Naive B cell (primary cell): ENCODE measurements at regions not wholly inside any gene's neighbourhood (a gene's known extent, or its start where the extent isn't known, plus 50 kb on each side); places are given as distances from the start of the nearest gene placed in this dataset.
A peak's percentile ranks its signal among the peaks of the same experiment; 100 is the strongest.
"Not testable (repeated sequence)": the region's sequence is repeated elsewhere in the genome, so short reads cannot be mapped to it uniquely, and the experiment has no call there.

Source experiments
- ATAC-seq, 2 donors: fragments of 150-1000 bp; cut with Tn5 transposase; 2 replicates each; pipeline ENCODE4 v1.10.0; 2021; ENCODE audit warnings: low read depth in 2 of 2, mild to moderate bottlenecking in 2 of 2, moderate library complexity in 2 of 2
- DNase-seq: peaks from one replicate; pipeline ENCODE4 v3.0.0; 2022
- H3K27ac Mint-ChIP-seq, 6 donors: one replicate each; pipeline ENCODE4 v1.8.0; 2020 to 2022; ENCODE audit warnings: mild to moderate bottlenecking in 6 of 6, mixed read lengths in 6 of 6, moderate library complexity in 5 of 6, inconsistent platforms in 2 of 6
- H3K27me3 Mint-ChIP-seq, 3 donors: one replicate each; pipeline ENCODE4 v1.8.0; 2021 to 2022; ENCODE audit warnings: mixed read lengths in 3 of 3, mild to moderate bottlenecking in 1 of 3
- H3K36me3 Mint-ChIP-seq, 2 donors: one replicate each; pipeline ENCODE4 v1.8.0; 2020 to 2022; ENCODE audit warnings: mixed read lengths in 2 of 2, inconsistent platforms in 1 of 2, mild to moderate bottlenecking in 1 of 2
- H3K4me1 Mint-ChIP-seq, 3 donors: one replicate each; pipeline ENCODE4 v1.8.0; 2020 to 2022; ENCODE audit warnings: mixed read lengths in 3 of 3, inconsistent platforms in 1 of 3, mild to moderate bottlenecking in 1 of 3, moderate library complexity in 1 of 3
- H3K4me3 Mint-ChIP-seq, 8 donors: one replicate each; pipeline ENCODE4 v1.8.0; 2020 to 2022; ENCODE audit warnings: mild to moderate bottlenecking in 8 of 8, mixed read lengths in 8 of 8, moderate library complexity in 8 of 8, inconsistent platforms in 2 of 8
- H3K9me3 Mint-ChIP-seq, 7 donors: one replicate each; pipeline ENCODE4 v1.8.0; 2020 to 2022; ENCODE audit warnings: mixed read lengths in 7 of 7, mild to moderate bottlenecking in 5 of 7, inconsistent platforms in 2 of 7, moderate library complexity in 1 of 7

DNA sequence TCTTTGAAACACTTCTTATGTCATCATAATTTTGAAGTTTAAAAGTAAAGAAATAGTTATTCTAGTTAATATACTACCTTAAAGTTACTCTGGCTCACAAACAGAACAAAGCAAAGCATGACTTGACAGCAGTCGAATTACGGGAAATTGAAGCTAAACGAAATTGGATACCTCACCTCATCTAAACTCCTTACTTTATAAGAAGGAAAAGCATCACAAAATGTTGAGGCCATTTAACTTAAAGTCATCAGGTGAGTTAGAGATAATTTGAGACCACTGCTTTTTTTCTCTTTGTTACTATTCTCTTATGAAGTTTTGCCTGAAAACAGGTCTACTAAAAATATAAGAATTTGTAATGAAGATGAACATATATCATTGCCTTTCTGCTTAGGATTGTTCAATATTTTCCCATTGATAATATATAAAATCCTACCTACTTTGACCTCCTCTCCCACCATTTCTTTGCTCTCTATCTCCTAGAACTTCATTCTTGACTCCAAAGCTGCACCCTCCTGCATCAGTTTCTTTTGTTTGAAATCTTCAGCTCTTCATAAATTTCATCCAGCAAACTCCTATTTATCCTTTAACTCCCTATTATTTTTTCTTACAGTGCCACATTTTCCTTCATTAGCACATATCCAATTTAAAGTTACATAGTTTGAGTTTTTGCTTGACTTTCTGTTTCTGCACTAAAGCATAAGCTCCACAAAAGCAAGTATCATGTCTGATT is 510.7 kb upstream of the ZNF337 start:
- Mint-ChIP-seq H3K27ac (no peak overlapping the region), H3K36me3 (no peaks in the 10 kb centered on the region), H3K4me1 (peaks cover 0 to 5% (median 0%) of the 10 kb centered on the region in 3 donors), H3K4me3 (peak overlapping the region in 3 of 8 donors; percentile 7 to 12 (median 10)), H3K9me3 (peaks cover 0 to 24% (median 15%) of the 10 kb centered on the region in 7 donors), H3K27me3 (peaks cover 25 to 29% (median 28%) of the 10 kb centered on the region in 3 donors)
- ATAC-seq (no peak), DNase-seq (no peak)

DNA sequence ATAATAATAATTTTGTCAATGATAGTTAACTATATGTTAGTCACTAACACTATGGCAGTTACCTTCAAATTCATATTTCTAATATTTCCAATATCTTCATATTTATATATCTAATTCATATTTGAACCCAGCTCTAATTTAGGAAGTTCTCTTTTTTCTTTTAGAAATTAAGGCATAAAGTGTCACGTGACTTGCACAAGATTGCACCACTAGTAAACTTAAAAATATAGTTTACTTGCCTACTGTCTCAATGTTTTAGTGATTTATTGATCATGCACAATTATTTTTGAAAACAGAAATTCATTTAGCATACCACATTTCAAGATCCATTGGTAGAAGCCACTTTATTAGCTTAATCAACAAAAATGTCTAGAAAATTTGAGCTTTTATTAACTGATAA is 508.7 kb upstream of the ZNF337 start:
- DNase-seq (no peak), ATAC-seq (no peak)
- Mint-ChIP-seq H3K4me3 (no peak overlapping the region), H3K27me3 (peaks cover 19 to 27% (median 24%) of the 10 kb centered on the region in 3 donors), H3K4me1 (peaks cover 0 to 5% (median 0%) of the 10 kb centered on the region in 3 donors), H3K36me3 (no peaks in the 10 kb centered on the region), H3K9me3 (peaks cover 0 to 39% (median 23%) of the 10 kb centered on the region in 7 donors), H3K27ac (no peak overlapping the region)

DNA sequence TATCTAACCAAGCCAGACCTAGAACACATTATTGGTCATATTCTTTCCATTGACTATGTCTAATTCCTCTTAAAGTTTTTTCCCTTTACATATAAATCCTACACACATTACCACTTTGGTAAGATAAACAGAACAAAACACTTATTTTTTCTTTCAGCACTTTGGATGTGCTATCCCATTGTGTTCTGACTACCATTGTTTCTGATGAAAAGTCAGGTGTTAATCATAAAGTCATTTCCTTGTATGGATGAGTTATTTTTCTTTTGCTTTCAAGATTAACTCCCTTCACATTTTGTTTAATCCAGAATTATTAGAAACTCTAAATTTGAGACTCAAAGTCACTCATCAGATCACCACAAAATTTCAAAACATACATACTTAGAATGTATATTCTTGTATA is 504.4 kb upstream of the ZNF337 start:
- H3K4me1 Mint-ChIP-seq, H3K27me3 Mint-ChIP-seq, ATAC-seq, DNase-seq, H3K36me3 Mint-ChIP-seq, H3K4me3 Mint-ChIP-seq, H3K27ac Mint-ChIP-seq: not testable (repeated sequence)
- peaks cover 0 to 32% (median 24%) of the 10 kb centered on the region in 7 donors for H3K9me3 Mint-ChIP-seq

DNA sequence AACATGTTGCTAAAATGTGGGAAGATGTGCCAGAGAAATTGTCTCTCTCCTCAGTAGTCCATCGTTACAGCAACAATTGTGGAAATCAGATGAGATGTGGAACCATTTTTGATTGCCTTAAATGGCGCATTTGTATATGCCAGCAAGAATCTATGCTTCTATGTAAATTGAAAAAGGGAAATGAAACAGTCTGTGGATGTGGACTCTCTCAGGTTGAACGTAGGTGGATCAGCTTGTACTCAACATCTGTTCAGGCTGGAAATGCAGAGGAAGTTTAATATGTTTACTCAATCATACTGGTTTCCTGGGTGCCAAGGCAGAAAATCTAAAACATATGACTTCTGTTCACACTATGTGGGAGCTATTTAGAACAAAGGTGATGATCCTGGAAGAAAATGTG is 490.7 kb upstream of the ZNF337 start:
- H3K27ac Mint-ChIP-seq, H3K9me3 Mint-ChIP-seq, DNase-seq, H3K4me1 Mint-ChIP-seq, H3K36me3 Mint-ChIP-seq, H3K27me3 Mint-ChIP-seq: not testable (repeated sequence)
- H3K4me3 Mint-ChIP-seq: peak overlapping the region in 1 of 8 donors; percentile 13
- peak in 1 of 2 donors; percentile 47 for ATAC-seq

DNA sequence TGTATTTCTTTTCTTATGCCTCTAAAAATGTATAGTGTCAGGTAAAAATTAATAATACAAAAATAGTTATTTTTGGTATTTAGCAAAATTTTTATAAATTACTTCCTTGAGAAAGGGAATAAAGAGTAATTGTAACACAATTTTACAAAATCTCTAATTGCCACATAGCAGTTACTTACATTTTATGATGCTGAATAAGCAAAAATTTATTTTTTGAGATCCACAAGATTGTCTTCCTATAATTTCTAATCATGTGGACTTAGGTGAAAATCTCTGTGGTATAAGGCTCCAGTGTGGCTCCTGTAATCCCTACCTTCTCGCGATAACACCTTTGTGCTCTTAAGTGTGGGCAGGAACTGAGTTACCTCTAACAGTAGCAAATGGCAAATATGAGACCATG is 487.1 kb upstream of the ZNF337 start:
- not testable (repeated sequence) for H3K27me3 Mint-ChIP-seq, ATAC-seq, H3K36me3 Mint-ChIP-seq

DNA sequence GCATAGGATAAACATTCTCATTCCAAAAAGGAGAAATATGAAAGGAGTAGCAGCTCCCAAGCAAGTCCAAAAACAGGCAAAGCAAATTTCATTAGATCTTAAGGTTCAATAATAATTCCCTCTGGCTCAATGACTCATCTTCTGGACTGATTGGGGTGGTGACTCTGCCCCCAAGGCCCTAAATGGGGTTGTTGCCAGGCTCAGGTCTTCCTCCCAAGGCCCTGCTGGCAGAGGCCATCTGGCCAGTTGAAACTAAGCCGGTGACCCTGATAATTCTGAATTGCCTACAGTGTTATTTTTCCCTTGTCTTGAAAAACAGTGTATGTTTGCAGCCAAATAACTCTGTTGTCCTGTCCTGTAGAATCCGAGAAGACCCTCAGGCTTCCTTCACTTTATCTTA is 484.7 kb upstream of the ZNF337 start:
- H3K27ac Mint-ChIP-seq, ATAC-seq, DNase-seq, H3K36me3 Mint-ChIP-seq, H3K9me3 Mint-ChIP-seq, H3K4me3 Mint-ChIP-seq, H3K27me3 Mint-ChIP-seq, H3K4me1 Mint-ChIP-seq: not testable (repeated sequence)

More for the DNA sequence above, 487.1 kb upstream of the ZNF337 start:
- H3K4me3 Mint-ChIP-seq, H3K4me1 Mint-ChIP-seq, H3K9me3 Mint-ChIP-seq, H3K27ac Mint-ChIP-seq, DNase-seq: not testable (repeated sequence)

DNA sequence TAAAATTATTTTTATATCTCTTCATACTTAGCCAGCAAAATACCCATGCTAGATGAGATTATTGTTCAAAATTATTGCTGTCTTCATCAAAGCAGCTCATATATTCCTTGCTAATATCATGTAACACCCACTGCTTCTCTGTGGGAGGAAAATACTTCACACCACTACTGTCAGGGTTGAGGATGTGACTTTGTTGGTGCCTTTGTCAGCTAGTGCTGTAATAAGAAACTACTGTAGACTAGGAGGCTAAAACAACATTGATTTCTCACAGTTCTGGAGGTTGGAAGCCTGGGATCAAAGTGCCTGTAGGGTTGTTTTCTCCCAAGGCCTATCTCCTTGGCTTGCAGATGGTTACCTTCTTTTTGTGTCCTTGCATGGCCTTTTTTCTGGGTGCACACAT is 475.2 kb upstream of the ZNF337 start:
- H3K4me3 Mint-ChIP-seq, H3K4me1 Mint-ChIP-seq: not testable (repeated sequence)

DNA sequence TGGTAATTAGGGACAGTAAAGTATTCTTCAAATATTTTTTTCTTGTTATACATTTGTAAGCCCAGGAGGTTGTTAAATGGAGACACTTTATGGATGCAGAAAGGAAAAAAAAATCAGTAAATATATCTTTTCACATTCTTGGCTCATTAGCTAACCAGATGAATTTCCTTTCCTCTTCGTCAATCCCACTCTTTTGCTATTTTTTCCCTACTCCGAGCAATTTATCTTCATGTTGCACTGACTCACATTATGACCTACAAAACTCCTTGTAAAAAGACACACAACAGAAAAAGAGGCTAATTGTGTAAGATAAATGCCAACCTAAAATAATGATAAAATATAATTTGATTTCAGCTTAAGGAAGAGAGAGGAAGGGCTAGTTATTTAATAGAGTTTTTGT is 472.9 kb upstream of the ZNF337 start:
- Mint-ChIP-seq H3K36me3 (no peaks in the 10 kb centered on the region), H3K4me3 (no peak overlapping the region), H3K27ac (no peak overlapping the region), H3K4me1 (no peaks in the 10 kb centered on the region), H3K27me3 (no peaks in the 10 kb centered on the region), H3K9me3 (peaks cover 0 to 1% (median 0%) of the 10 kb centered on the region in 7 donors)
- ATAC-seq (no peak), DNase-seq (no peak)

More for the DNA sequence above, 475.2 kb upstream of the ZNF337 start:
- not testable (repeated sequence) for DNase-seq, H3K27me3 Mint-ChIP-seq, H3K36me3 Mint-ChIP-seq, H3K27ac Mint-ChIP-seq, ATAC-seq, H3K9me3 Mint-ChIP-seq

DNA sequence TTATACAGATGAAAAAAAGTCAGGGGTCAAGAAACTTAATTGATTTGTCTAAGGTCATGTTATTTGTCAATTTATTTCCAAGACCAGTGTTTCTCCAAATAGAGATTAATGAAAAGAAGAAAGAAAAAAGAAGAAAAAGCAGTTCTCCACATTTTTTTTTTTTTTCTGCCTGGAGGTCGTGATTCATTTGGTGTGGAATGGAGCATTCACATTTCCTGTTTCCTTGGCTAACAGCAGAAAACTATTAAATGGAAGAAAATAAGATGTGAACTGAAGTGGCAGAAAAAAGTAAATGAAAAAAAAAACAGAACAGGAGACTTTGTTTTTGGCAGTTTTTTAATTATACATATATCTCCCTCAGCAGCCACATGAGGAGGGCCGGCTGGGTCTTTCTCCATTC is 470.8 kb upstream of the ZNF337 start:
- Mint-ChIP-seq H3K27ac (no peak overlapping the region), H3K9me3 (peaks cover 0 to 2% (median 0%) of the 10 kb centered on the region in 7 donors), H3K4me3 (no peak overlapping the region), H3K36me3 (no peaks in the 10 kb centered on the region), H3K27me3 (peaks cover 0 to 5% (median 0%) of the 10 kb centered on the region in 3 donors), H3K4me1 (no peaks in the 10 kb centered on the region)
- ATAC-seq: no peak
- no peak for DNase-seq

DNA sequence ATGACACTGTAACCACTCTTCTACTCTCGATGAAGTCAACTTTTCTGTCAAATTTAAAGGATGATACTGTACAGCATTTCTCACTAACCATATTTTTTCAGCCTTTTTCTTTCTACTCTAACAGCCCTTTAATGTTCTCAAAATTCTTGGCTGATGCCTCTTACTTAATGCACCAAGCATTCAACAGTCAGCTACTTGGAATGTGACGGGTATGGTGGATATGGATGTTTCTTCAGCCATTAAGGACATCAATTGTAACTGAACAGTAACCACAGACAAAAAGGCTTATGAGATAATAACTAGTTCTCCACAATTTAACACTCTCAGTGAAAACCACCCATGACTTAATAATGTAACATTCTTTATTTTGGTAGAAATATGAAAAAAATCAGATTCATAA is 467.2 kb upstream of the ZNF337 start:
- H3K4me3 Mint-ChIP-seq: no peak overlapping the region
- H3K27ac Mint-ChIP-seq: no peak overlapping the region
- peaks cover 0 to 5% (median 0%) of the 10 kb centered on the region in 3 donors for H3K27me3 Mint-ChIP-seq
- no peaks in the 10 kb centered on the region for H3K36me3 Mint-ChIP-seq
- H3K9me3 Mint-ChIP-seq: peaks cover 0 to 2% (median 0%) of the 10 kb centered on the region in 7 donors
- no peak for ATAC-seq
- no peaks in the 10 kb centered on the region for H3K4me1 Mint-ChIP-seq
- DNase-seq: no peak

DNA sequence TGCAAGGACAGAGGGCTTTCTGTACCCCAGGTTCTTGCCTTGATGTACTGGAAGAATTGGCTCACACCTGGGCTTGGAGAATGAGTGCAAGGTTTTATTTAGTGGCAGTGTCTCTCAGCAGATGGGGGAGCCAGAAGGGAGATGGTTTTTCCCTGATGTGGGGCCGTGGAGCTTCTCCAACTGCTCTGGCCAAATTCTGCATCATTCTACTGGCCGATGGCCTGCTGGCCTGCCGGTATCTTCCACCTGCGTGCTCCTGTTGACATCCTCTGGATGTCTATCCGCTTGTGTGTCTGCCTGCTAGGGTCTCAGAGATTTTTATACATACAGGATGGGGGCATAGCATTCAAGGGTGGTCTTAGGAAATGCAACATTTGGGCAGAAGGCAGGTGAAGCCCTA is 466.5 kb upstream of the ZNF337 start:
- DNase-seq, H3K27ac Mint-ChIP-seq, H3K4me3 Mint-ChIP-seq, H3K4me1 Mint-ChIP-seq, ATAC-seq, H3K27me3 Mint-ChIP-seq, H3K9me3 Mint-ChIP-seq, H3K36me3 Mint-ChIP-seq: not testable (repeated sequence)

DNA sequence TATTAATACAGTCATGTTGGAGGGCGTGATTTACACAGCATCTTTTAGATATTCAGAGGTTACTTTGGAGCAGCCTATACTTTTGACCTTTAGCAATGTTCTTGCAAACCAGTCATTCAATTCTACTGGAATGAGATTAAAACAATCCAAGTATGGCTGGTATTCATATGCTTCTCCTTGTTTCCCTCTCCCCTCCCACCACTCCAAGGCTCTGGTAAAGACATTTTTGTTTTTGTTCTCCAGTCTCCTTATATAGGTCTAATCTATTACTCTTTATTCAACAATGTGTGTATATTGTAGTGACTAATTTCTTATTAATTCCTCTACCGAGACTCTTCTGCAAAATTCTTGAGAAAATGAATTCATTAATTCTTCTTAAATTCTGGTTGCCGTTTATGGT is 465.1 kb upstream of the ZNF337 start:
- not testable (repeated sequence) for H3K27ac Mint-ChIP-seq, H3K9me3 Mint-ChIP-seq, H3K4me1 Mint-ChIP-seq, H3K27me3 Mint-ChIP-seq, H3K4me3 Mint-ChIP-seq, DNase-seq, ATAC-seq, H3K36me3 Mint-ChIP-seq

DNA sequence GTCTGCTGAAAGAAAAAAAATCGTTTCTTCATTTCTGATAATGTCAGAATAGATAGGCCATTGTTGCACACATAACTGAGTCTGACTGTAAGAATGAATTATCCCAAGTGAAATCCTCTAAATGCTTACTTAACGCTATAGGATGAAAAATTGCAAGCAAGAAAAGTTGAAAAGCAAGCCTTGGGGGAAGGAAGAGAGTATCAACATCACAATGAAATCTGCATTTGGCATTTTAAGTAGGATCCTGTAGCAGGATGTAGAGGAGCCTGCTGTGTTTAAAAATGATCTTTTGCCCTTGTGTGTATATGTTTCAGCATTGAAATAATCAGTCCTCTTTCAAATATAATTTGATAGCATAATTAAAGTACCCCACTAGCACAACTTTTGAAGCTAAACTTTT is 464.3 kb upstream of the ZNF337 start:
- not testable (repeated sequence) for DNase-seq, H3K27me3 Mint-ChIP-seq, H3K4me1 Mint-ChIP-seq, H3K27ac Mint-ChIP-seq, H3K4me3 Mint-ChIP-seq, H3K9me3 Mint-ChIP-seq, H3K36me3 Mint-ChIP-seq, ATAC-seq

DNA sequence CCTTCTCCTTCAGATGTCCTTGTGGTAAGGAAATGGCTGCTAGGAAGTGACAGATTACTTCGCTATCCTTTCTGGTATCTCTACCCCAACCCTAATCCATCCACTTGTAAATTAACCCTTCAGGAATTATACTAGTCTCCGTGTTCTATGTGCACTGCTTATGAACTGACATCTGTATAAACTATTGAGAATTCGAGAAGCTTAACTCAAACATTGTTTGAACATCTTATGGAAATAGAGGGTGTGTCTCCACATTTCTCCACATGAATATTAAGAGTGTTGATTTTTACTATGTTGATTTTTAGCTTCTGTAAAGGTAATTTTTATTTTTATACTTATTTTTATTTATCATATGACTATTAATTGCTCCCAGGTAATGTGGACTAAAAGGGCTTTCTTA is 457.6 kb upstream of the ZNF337 start:
- DNase-seq (no peak), ATAC-seq (no peak)
- Mint-ChIP-seq H3K4me3 (no peak overlapping the region), H3K4me1 (no peaks in the 10 kb centered on the region), H3K9me3 (peaks cover 0 to 5% (median 0%) of the 10 kb centered on the region in 7 donors), H3K36me3 (peaks cover 3 to 7% of the 10 kb centered on the region in 2 donors), H3K27ac (no peak overlapping the region), H3K27me3 (peaks cover 0 to 3% (median 0%) of the 10 kb centered on the region in 3 donors)
